ENCODE measurements at regions not wholly inside any gene's neighbourhood (a gene's known extent, or its start where the extent isn't known, plus 50 kb on each side); places are given as distances from the start of the nearest gene placed in this dataset.
"Not testable (repeated sequence)": the region's sequence is repeated elsewhere in the genome, so short reads cannot be mapped to it uniquely, and the experiment has no call there.

DNA sequence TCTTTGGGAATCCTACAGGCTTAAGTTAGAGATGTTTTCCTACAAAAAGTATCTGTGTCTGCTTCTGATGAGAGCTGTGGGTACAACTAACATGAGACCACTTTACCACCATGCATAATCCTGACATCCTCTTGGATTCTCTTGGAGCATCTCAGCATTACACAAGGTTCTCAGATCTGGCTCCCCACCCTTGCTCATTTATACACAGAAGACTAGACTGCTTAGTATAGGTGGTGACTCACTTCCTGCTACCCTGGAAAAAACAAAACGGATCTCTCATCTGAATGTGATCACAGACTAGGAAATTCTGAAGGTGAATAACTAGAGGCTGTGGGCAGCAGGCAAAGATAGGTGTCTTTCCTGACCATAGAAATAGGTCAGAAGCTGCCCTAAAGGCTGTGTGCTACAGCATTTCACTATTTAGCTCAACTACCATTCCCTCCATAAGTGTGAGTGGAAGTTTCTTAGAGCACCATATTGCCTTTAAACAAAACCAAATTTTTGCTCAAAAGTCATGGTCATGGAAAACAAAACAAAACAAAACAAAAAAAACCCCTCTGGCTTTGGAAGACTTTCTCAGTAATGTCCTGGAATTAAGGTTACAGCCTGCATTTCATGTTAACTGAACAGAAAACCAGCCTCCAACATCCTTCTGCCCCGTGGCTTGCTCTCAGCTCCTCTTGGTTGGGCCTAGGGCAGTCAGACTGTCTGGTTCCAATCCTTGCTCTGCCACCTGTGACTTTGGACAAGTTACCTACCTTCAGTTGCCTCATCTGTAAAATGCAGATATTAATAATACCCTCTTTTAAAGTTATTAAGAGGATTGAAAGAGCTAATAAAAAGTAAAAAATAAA is 75.1 kb upstream of the ZSCAN2 start:
- not testable (repeated sequence) for H3K27me3 ChIP-seq (ENCODE audit: control insufficient read depth, insufficient read depth, low read length); H3K27ac ChIP-seq (ENCODE audit: low read depth, low read length); H3K36me3 ChIP-seq (ENCODE audit: control insufficient read depth, insufficient read depth, low read length); H3K9ac ChIP-seq (ENCODE audit: low read depth, low read length); H3K4me3 ChIP-seq (ENCODE audit: low read depth, low read length); H3K9me3 ChIP-seq (ENCODE audit: control insufficient read depth, insufficient read depth, low read length); H3K4me1 ChIP-seq (ENCODE audit: control insufficient read depth, insufficient read depth, low read length)

DNA sequence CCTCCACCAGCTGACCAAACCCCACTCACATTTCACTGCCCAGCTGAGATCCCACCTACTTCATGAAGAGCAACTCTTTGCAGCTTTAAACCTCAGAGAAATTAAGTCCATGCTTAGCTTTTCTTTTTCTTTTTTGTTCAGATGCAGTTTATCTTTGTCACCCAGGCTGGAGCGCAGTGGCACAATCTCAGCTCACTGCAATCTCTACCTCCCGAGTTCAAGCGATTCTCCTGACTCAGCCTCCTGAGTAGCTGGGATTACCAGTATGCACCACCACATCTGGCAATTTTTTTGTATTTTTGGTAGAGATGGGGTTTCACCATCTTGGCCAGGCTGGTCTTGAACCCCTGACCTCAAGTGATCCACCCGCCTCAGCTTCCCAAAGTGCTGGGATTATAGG is 70.1 kb upstream of the ZSCAN2 start:
- not testable (repeated sequence) for H3K36me3 ChIP-seq (ENCODE audit: control insufficient read depth, insufficient read depth, low read length); H3K27ac ChIP-seq (ENCODE audit: low read depth, low read length); H3K9me3 ChIP-seq (ENCODE audit: control insufficient read depth, insufficient read depth, low read length); H3K9ac ChIP-seq (ENCODE audit: low read depth, low read length); H3K4me3 ChIP-seq (ENCODE audit: low read depth, low read length); H3K27me3 ChIP-seq (ENCODE audit: control insufficient read depth, insufficient read depth, low read length); H3K4me1 ChIP-seq (ENCODE audit: control insufficient read depth, insufficient read depth, low read length)

DNA sequence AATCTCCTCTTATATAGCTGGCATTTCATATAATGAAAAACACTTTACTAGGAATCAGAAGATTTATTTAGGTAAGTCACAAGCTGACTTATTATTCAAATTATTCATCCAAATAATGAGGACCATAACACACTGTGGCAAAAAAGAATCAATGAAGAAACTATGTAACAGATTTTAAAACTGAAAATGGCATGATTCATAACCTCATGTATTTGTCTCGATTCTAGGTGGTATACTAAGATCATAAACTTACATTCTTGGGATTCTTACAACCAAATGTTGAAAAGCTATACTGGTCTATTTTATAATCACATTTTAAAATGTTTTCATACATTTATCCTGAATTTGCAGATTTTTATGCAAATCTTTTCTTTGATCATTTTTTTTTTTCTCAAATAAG is 69.6 kb upstream of the ZSCAN2 start:
- not testable (repeated sequence) for H3K9ac ChIP-seq (ENCODE audit: low read depth, low read length); H3K4me3 ChIP-seq (ENCODE audit: low read depth, low read length); H3K27me3 ChIP-seq (ENCODE audit: control insufficient read depth, insufficient read depth, low read length); H3K9me3 ChIP-seq (ENCODE audit: control insufficient read depth, insufficient read depth, low read length); H3K4me1 ChIP-seq (ENCODE audit: control insufficient read depth, insufficient read depth, low read length); H3K27ac ChIP-seq (ENCODE audit: low read depth, low read length); H3K36me3 ChIP-seq (ENCODE audit: control insufficient read depth, insufficient read depth, low read length)

DNA sequence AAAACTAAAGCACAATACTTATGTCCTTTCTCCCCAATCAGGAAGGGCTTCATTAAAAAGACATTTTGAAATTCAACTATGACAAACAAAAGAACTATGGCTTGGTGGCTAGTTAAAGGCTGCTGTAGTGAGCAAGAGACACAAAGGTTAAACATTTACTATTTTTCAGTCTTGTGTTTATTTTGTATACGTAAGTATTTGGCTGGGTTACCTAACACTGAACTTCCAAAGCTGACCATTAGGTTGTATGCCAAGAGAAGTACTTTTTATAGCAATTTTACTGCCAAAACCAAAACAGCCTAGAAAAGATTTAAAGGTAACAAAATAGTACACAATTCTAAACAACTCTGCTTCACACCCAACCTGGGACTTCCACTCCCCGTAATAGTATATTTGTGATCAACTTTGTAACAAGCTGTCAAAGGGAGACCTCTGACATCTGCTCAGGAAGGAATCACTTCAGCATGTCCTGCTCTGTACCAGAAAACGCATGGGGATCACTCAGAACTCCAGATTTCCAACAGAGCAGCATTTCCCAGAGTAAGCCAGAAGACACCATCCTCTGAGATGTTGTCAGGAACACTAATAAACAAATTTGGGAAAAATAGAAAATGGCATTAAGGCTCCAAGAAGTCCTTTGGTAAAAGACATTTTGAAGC is 69.0 kb upstream of the ZSCAN2 start:
- not testable (repeated sequence) for H3K27ac ChIP-seq (ENCODE audit: low read depth, low read length); H3K4me3 ChIP-seq (ENCODE audit: low read depth, low read length); H3K9me3 ChIP-seq (ENCODE audit: control insufficient read depth, insufficient read depth, low read length); H3K9ac ChIP-seq (ENCODE audit: low read depth, low read length); H3K36me3 ChIP-seq (ENCODE audit: control insufficient read depth, insufficient read depth, low read length); H3K27me3 ChIP-seq (ENCODE audit: control insufficient read depth, insufficient read depth, low read length); H3K4me1 ChIP-seq (ENCODE audit: control insufficient read depth, insufficient read depth, low read length)

DNA sequence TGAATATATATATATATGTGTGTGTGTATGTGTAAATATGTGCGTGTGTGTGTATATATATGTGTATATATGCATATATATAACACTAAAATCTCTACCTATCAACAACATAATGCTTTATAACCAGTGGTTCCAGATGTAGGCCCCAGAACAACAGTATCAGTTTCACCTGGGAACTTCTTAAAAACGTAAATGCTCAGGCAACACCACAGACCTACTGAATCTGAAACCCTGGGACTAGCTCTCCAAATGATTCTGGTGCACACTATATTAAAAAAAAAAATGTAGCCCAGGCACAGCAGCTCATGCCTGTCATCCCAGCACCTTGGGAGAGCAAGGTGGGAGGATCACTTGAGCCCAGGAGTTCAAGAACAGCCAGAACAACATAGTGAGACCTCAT is 67.1 kb upstream of the ZSCAN2 start:
- H3K9ac ChIP-seq (ENCODE audit: low read depth, low read length); H3K27me3 ChIP-seq (ENCODE audit: control insufficient read depth, insufficient read depth, low read length); H3K27ac ChIP-seq (ENCODE audit: low read depth, low read length); H3K4me1 ChIP-seq (ENCODE audit: control insufficient read depth, insufficient read depth, low read length); H3K9me3 ChIP-seq (ENCODE audit: control insufficient read depth, insufficient read depth, low read length); H3K36me3 ChIP-seq (ENCODE audit: control insufficient read depth, insufficient read depth, low read length); H3K4me3 ChIP-seq (ENCODE audit: low read depth, low read length): not testable (repeated sequence)

DNA sequence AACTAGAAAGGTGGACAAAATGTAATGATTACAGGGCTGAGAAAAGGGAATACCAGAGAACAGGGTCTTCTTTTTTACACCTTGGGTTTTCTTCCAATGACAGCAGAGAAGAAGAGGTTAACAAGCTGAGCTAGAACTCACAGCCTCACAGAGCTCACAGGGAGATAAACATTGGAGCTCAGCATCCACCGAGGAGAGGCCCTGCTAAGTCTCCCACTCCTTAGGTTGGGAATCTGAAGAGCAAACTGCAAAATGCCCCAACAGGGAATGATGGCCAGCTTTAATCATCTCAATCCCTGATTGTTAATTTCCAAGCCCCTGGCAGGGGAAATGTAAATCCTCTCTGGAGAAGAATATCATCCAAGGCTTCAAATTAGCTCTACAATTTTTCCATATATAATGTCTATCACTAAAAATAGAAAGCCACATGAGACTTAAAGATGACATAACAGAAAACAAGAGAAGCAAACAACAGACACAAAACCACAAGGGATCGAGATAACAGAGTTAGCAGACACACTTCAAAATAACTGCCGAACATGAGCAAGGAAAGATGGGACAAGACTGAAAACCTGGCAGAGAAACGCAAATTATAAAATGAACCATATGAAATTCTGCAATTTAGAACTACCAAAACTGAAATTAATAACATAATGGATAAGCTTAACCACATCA is 66.1 kb upstream of the ZSCAN2 start:
- H3K36me3 ChIP-seq (ENCODE audit: control insufficient read depth, insufficient read depth, low read length); H3K27me3 ChIP-seq (ENCODE audit: control insufficient read depth, insufficient read depth, low read length); H3K4me1 ChIP-seq (ENCODE audit: control insufficient read depth, insufficient read depth, low read length); H3K4me3 ChIP-seq (ENCODE audit: low read depth, low read length); H3K9ac ChIP-seq (ENCODE audit: low read depth, low read length); H3K27ac ChIP-seq (ENCODE audit: low read depth, low read length); H3K9me3 ChIP-seq (ENCODE audit: control insufficient read depth, insufficient read depth, low read length): not testable (repeated sequence)

DNA sequence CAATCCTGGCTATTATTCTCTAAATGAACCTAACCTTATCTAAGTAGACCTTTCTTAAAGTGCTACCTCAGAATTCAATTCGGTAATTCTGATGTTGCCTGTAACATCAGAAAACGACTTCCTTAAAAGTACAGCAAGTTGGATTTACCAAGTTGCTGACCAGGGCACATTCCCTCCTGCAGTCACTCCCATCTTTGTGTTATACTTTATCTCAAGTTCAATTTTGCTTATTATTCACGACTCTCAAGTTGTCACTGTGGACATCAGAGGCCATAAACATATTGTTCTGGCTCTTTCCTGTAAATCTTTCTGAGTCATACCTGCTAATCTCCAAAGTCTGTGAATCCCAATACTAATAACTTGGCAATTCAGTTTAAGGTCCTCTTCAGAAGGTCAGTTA is 64.6 kb upstream of the ZSCAN2 start:
- not testable (repeated sequence) for H3K4me1 ChIP-seq (ENCODE audit: control insufficient read depth, insufficient read depth, low read length); H3K27ac ChIP-seq (ENCODE audit: low read depth, low read length); H3K4me3 ChIP-seq (ENCODE audit: low read depth, low read length); H3K27me3 ChIP-seq (ENCODE audit: control insufficient read depth, insufficient read depth, low read length); H3K9ac ChIP-seq (ENCODE audit: low read depth, low read length); H3K36me3 ChIP-seq (ENCODE audit: control insufficient read depth, insufficient read depth, low read length); H3K9me3 ChIP-seq (ENCODE audit: control insufficient read depth, insufficient read depth, low read length)

DNA sequence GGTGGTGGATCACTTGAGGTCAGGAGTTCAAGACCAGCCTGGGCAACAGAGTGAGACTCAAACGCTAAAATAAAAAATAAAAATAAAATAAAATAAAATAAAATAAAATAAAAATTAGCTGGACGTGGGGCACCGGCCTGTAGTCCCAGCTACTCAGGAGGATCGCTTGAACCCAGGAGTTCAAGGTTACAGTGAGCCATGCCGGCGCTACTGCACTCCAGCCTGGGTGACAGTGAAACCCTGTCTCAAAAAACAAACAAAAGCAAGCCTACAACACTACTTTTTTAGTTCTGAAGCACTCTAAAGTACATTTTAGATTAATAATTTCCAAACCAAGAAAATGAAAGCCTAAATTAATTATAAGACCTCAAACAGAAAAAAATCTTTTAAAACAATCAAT is 56.2 kb upstream of the ZSCAN2 start:
- H3K27ac ChIP-seq (ENCODE audit: low read depth, low read length); H3K4me1 ChIP-seq (ENCODE audit: control insufficient read depth, insufficient read depth, low read length); H3K4me3 ChIP-seq (ENCODE audit: low read depth, low read length); H3K36me3 ChIP-seq (ENCODE audit: control insufficient read depth, insufficient read depth, low read length); H3K9ac ChIP-seq (ENCODE audit: low read depth, low read length); H3K9me3 ChIP-seq (ENCODE audit: control insufficient read depth, insufficient read depth, low read length); H3K27me3 ChIP-seq (ENCODE audit: control insufficient read depth, insufficient read depth, low read length): not testable (repeated sequence)

DNA sequence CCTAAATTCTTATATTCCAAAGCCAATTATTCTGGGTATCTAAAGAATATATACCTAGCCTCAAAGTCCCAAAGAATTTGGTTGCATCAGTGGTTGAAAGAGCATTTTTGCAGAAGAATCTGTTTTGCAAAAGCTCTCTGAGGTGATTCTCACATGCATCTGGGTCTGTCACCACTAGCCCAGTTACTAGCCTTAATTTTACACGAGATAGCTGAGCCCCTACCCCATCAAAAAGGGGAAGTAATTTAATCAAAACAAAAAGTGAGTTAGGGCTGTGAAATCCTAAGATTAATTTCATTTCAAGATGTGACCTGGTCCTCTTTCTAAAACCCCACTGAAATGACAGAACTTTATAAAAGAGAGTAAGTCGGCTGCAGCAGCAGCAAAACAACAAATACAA is 53.7 kb upstream of the ZSCAN2 start:
- H3K27ac ChIP-seq (ENCODE audit: low read depth, low read length); H3K9ac ChIP-seq (ENCODE audit: low read depth, low read length); H3K4me3 ChIP-seq (ENCODE audit: low read depth, low read length); H3K36me3 ChIP-seq (ENCODE audit: control insufficient read depth, insufficient read depth, low read length); H3K4me1 ChIP-seq (ENCODE audit: control insufficient read depth, insufficient read depth, low read length); H3K27me3 ChIP-seq (ENCODE audit: control insufficient read depth, insufficient read depth, low read length); H3K9me3 ChIP-seq (ENCODE audit: control insufficient read depth, insufficient read depth, low read length): not testable (repeated sequence)

DNA sequence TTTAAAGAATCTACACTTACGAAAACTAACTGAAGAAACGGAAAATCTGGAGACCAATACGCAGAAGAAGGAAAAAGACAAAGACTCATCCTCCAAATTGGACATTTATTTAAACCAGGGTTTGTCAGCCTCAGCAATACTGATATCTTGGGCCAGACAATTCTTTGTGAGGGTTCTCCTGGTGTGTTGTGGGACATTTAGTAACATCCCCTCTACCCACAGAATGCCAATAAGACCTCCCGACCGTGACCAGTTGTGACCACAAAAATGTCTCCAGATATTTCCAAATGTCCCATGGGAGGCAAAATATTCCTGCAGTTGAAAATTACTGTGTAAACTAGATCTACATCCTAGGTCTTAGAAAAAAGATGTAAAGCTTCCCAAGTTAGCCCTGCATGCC is 50.3 kb upstream of the ZSCAN2 start:
- H3K4me1 ChIP-seq (ENCODE audit: control insufficient read depth, insufficient read depth, low read length); H3K36me3 ChIP-seq (ENCODE audit: control insufficient read depth, insufficient read depth, low read length); H3K27me3 ChIP-seq (ENCODE audit: control insufficient read depth, insufficient read depth, low read length); H3K4me3 ChIP-seq (ENCODE audit: low read depth, low read length); H3K27ac ChIP-seq (ENCODE audit: low read depth, low read length); H3K9ac ChIP-seq (ENCODE audit: low read depth, low read length); H3K9me3 ChIP-seq (ENCODE audit: control insufficient read depth, insufficient read depth, low read length): not testable (repeated sequence)
